SK-N-SH (cell line): ENCODE measurements at regions not wholly inside any gene's neighbourhood (a gene's known extent, or its start where the extent isn't known, plus 50 kb on each side); places are given as distances from the start of the nearest gene placed in this dataset.

ENCODE experiments used
- CTCF ChIA-PET: fragments of 300-600, 350-600 bp; formaldehyde crosslinking; extraction: SDS; loops from one replicate; lab custom pipeline; 2021; lab: Yijun Ruan, JAX
- POLR2A ChIA-PET: fragments of 350-600 bp; sonication (Branson Sonifier 250); formaldehyde crosslinking; extraction: SDS; loops from one replicate; lab custom pipeline; 2020; ENCODE audit warnings: antibody characterized with exemption, inconsistent platforms; lab: Yijun Ruan, JAX
- DNase-seq: peaks from one replicate; pipeline ENCODE4 v3.0.0; 2012
- H2AFZ ChIP-seq: fragments of 200-600 bp; sonication (generic); 2 replicates; pipeline ENCODE4 v1.8.1; 2016; ENCODE audit warnings: antibody characterized with exemption, mild to moderate bottlenecking, low read depth
- H3F3A ChIP-seq: fragments of 200-600 bp; sonication (generic); replicated peaks from 2 replicates; pipeline ENCODE3; 2016; ENCODE audit warnings: antibody characterized with exemption, mild to moderate bottlenecking; ENCODE audit not compliant: insufficient read depth
- H3K27ac ChIP-seq, 2 experiments: fragments of 200-500 bp in 1 of 2; fragments of 200-600 bp in 1 of 2; sonication (Bioruptor generic) in 1 of 2; sonication (generic), shearing (Covaris generic) in 1 of 2; 2 replicates each; pipeline versions ENCODE4 v1.5.1 to v1.6.1; 2014 to 2016; ENCODE audit warnings: low read depth in 2 of 2, inconsistent platforms in 1 of 2, low read length in 1 of 2, mild to moderate bottlenecking in 1 of 2, mixed read lengths in 1 of 2
- H3K27me3 ChIP-seq: fragments of 200-600 bp; sonication (generic), shearing (Covaris generic); 2 replicates; pipeline ENCODE4 v1.6.1; 2016; ENCODE audit warnings: mixed run types; ENCODE audit not compliant: insufficient read depth
- H3K36me3 ChIP-seq, 2 experiments: fragments of 200-500 bp in 1 of 2; fragments of 200-600 bp in 1 of 2; sonication (Bioruptor generic) in 1 of 2; sonication (generic) in 1 of 2; replicated peaks in 1 of 2; 2 replicates each; pipeline versions ENCODE3 to v1.5.1; 2014 to 2016; ENCODE audit warnings: low read length in 1 of 2, mild to moderate bottlenecking in 1 of 2; ENCODE audit not compliant: insufficient read depth in 2 of 2, control insufficient read depth in 1 of 2
- H3K4me1 ChIP-seq, 2 experiments: fragments of 200-500 bp in 1 of 2; fragments of 200-600 bp in 1 of 2; sonication (Bioruptor generic) in 1 of 2; sonication (generic), shearing (Covaris generic) in 1 of 2; 2 replicates each; pipeline versions ENCODE4 v1.5.1 to v1.6.1; 2014 to 2016; ENCODE audit warnings: low read depth in 1 of 2, low read length in 1 of 2, mixed run types in 1 of 2; ENCODE audit not compliant: insufficient read depth in 2 of 2, control insufficient read depth in 1 of 2
- H3K4me2 ChIP-seq: fragments of 200-600 bp; sonication (generic), shearing (Covaris generic); 2 replicates; pipeline ENCODE4 v1.6.1; 2017; ENCODE audit warnings: mixed run types
- H3K4me3 ChIP-seq, 2 experiments: fragments of 200-500 bp in 1 of 2; fragments of 200-600 bp in 1 of 2; sonication (Bioruptor generic) in 1 of 2; sonication (generic), shearing (Covaris generic) in 1 of 2; 2 replicates each; pipeline versions ENCODE4 v1.5.1 to v1.8.1; 2014 to 2016; ENCODE audit warnings: low read depth in 2 of 2, inconsistent platforms in 1 of 2, low read length in 1 of 2, mild to moderate bottlenecking in 1 of 2, mixed read lengths in 1 of 2, moderate library complexity in 1 of 2
- H3K79me2 ChIP-seq: fragments of 200-600 bp; sonication (generic); 2 replicates; pipeline ENCODE4 v1.8.1; 2017; ENCODE audit warnings: mild to moderate bottlenecking; ENCODE audit not compliant: insufficient read depth
- H3K9ac ChIP-seq: fragments of 200-600 bp; sonication (generic); 2 replicates; pipeline ENCODE4 v1.6.1; 2017; ENCODE audit warnings: mixed run types
- H3K9me2 ChIP-seq: fragments of 200-600 bp; sonication (generic); 2 replicates; pipeline ENCODE4 v1.6.1; 2017; ENCODE audit warnings: mixed run types
- H3K9me3 ChIP-seq: fragments of 200-600 bp; sonication (generic); 2 replicates; pipeline ENCODE4 v1.6.1; 2017; ENCODE audit warnings: mixed run types, mild to moderate bottlenecking, moderate library complexity
- H4K20me1 ChIP-seq: fragments of 200-600 bp; sonication (generic); 2 replicates; pipeline ENCODE4 v1.6.1; 2017; ENCODE audit warnings: mild to moderate bottlenecking, mixed run types; ENCODE audit not compliant: insufficient read depth
- CHD2 ChIP-seq: fragments of 150-350 bp; IDR thresholded peaks from 2 replicates; pipeline ENCODE4 v1.6.1; 2018; ENCODE audit warnings: low read length; ENCODE audit not compliant: partially characterized antibody
- ELF1 ChIP-seq: IDR thresholded peaks from 2 replicates; pipeline ENCODE4 v1.4.0; 2012
- EP300 ChIP-seq, 2 experiments: IDR thresholded peaks; 2 replicates each; pipeline versions ENCODE4 v1.4.0 to v1.6.1; 2012; ENCODE audit warnings: borderline replicate concordance in 1 of 2, low read depth in 1 of 2, low read length in 1 of 2
- FOSL2 ChIP-seq: IDR thresholded peaks from 2 replicates; pipeline ENCODE4 v1.4.0; 2012; ENCODE audit warnings: low read depth, mild to moderate bottlenecking, moderate library complexity, borderline replicate concordance
- FOXM1 ChIP-seq: IDR thresholded peaks from 2 replicates; pipeline ENCODE4 v1.4.0; 2012; ENCODE audit warnings: low read depth, mild to moderate bottlenecking
- GATA2 ChIP-seq: sonication (generic); formaldehyde crosslinking; IDR thresholded peaks from 2 replicates; pipeline ENCODE4 v1.5.0; 2020; ENCODE audit warnings: mild to moderate bottlenecking, missing genetic modification reagents
- MXI1 ChIP-seq: IDR thresholded peaks from 2 replicates; pipeline ENCODE4 v1.6.1; 2012; ENCODE audit warnings: mild to moderate bottlenecking, low read depth, low read length, improper control_type of control experiment
- NRF1 ChIP-seq: IDR thresholded peaks from 2 replicates; pipeline ENCODE4 v1.6.1; 2012; ENCODE audit warnings: low read depth, mild to moderate bottlenecking, low read length
- PBX3 ChIP-seq: IDR thresholded peaks from 2 replicates; pipeline ENCODE4; 2012
- POLR2AphosphoS5 ChIP-seq: IDR thresholded peaks from 2 replicates; pipeline ENCODE4 v1.6.1; 2012; ENCODE audit warnings: low read depth, low read length
- RAD21 ChIP-seq: IDR thresholded peaks from 2 replicates; pipeline ENCODE4 v1.6.1; 2012; ENCODE audit warnings: mild to moderate bottlenecking, low read length
- RCOR1 ChIP-seq: fragments of 150-350 bp; IDR thresholded peaks from 2 replicates; pipeline ENCODE4 v1.6.1; 2017; ENCODE audit warnings: antibody characterized with exemption, low read length
- RFX5 ChIP-seq: IDR thresholded peaks from 2 replicates; pipeline ENCODE4 v1.6.1; 2012; ENCODE audit warnings: mild to moderate bottlenecking, improper control_type of control experiment, low read length
- SIN3A ChIP-seq: IDR thresholded peaks from 2 replicates; pipeline ENCODE4 v1.6.1; 2012; ENCODE audit warnings: low read depth, mild to moderate bottlenecking, low read length, moderate library complexity, borderline replicate concordance
- SMC3 ChIP-seq: IDR thresholded peaks from 2 replicates; pipeline ENCODE4 v1.6.1; 2012; ENCODE audit warnings: low read depth, low read length, improper control_type of control experiment
- TCF12 ChIP-seq: IDR thresholded peaks from 2 replicates; pipeline ENCODE4 v1.4.0; 2012
- TEAD4 ChIP-seq: IDR thresholded peaks from 2 replicates; pipeline ENCODE4 v1.4.0; 2012; ENCODE audit warnings: mild to moderate bottlenecking, borderline replicate concordance; ENCODE audit not compliant: insufficient read depth
- WGBS: methylation state at CpG from one replicate; pipeline ENCODE4 v1.1.6; 2017; ENCODE audit warnings: low lambda C conversion rate; 5-methylcytosine and 5-hydroxymethylcytosine counted together
- TF ChIP-seq, protein P1 (sequence below): fragments of 200-600 bp; sonication (generic); IDR thresholded peaks from 2 replicates; pipeline ENCODE4 v1.6.1; 2017; ENCODE audit warnings: antibody characterized with exemption, mild to moderate bottlenecking, moderate library complexity
- TF ChIP-seq, protein P2 (sequence below): fragments of 150-350 bp; IDR thresholded peaks from 2 replicates; pipeline ENCODE4 v1.6.1; 2017; ENCODE audit warnings: antibody characterized with exemption, low read length, low read depth, borderline replicate concordance
- TF ChIP-seq, protein P3 (sequence below): IDR thresholded peaks from 2 replicates; pipeline ENCODE4 v1.4.0; 2012; ENCODE audit warnings: low read depth

DNA sequence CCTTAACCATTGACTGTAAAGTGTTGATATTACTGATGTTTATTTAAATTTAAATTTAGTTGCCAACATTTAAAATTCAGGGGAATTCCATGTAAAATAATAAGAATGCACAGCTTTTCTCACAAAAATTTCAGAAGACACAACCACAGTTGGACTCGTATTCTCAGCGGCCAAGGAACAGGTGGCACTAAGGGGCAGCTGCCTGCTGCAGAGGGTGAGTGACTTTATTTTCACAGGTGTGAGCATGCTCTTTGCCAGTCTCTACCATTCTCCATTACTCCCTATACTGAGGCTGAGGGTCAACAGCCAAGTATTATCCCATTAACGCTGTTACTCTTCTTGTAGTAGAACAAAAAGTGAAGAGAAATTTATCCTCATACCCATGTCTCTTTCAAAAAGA, 92.1 kb upstream of the GADL1 start (continued):
- TF ChIP-seq, protein P1, sequence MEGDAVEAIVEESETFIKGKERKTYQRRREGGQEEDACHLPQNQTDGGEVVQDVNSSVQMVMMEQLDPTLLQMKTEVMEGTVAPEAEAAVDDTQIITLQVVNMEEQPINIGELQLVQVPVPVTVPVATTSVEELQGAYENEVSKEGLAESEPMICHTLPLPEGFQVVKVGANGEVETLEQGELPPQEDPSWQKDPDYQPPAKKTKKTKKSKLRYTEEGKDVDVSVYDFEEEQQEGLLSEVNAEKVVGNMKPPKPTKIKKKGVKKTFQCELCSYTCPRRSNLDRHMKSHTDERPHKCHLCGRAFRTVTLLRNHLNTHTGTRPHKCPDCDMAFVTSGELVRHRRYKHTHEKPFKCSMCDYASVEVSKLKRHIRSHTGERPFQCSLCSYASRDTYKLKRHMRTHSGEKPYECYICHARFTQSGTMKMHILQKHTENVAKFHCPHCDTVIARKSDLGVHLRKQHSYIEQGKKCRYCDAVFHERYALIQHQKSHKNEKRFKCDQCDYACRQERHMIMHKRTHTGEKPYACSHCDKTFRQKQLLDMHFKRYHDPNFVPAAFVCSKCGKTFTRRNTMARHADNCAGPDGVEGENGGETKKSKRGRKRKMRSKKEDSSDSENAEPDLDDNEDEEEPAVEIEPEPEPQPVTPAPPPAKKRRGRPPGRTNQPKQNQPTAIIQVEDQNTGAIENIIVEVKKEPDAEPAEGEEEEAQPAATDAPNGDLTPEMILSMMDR, result no peak

DNA sequence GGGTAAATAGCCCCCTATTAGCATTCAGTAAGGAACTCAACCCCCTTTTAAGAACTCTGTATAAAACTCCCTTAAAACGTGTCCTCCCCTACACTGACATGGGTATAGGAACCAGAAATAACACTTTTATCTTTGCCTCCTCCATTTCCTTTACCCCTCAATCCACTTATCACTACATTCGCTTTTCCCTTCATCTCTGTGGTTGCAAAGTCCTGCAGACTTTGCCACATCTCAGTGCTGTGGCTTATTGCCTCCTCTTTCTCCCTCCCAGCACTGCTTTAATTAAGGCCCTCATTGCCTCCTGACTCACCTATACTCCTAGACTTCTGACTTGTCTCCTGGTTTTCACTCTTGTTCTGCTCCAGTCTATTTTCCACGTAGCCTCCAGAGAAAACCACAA, 94.3 kb upstream of the GADL1 start:
- Histone ChIP-seq H4K20me1 (no peaks in the 10 kb centered on the region), H3K9me2 (no peaks in the 10 kb centered on the region), H2AFZ (no peak overlapping the region), H3K4me1 (no peaks in the 10 kb centered on the region; a peak in 1 of 4 replicates), H3K4me2 (no peak overlapping the region), H3K27me3 (no peaks in the 10 kb centered on the region; the same call in 1 of the 2 replicates), H3F3A (no peaks in the 10 kb centered on the region), H3K79me2 (no peaks in the 10 kb centered on the region), H3K4me3 (no peak overlapping the region), H3K27ac (no peak overlapping the region), H3K9ac (no peak overlapping the region), H3K9me3 (no peaks in the 10 kb centered on the region), H3K36me3 (no peaks in the 10 kb centered on the region)
- TF ChIP-seq, protein P2, sequence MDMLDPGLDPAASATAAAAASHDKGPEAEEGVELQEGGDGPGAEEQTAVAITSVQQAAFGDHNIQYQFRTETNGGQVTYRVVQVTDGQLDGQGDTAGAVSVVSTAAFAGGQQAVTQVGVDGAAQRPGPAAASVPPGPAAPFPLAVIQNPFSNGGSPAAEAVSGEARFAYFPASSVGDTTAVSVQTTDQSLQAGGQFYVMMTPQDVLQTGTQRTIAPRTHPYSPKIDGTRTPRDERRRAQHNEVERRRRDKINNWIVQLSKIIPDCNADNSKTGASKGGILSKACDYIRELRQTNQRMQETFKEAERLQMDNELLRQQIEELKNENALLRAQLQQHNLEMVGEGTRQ, result no peak
- no peak for TF ChIP-seq POLR2AphosphoS5
- TF ChIP-seq CHD2, result no peak
- TF ChIP-seq FOXM1, result no peak
- TF ChIP-seq RCOR1, result no peak
- TF ChIP-seq GATA2, result no peak
- TF ChIP-seq EP300 (IDR thresholded peaks at IDR 0.05; ENCODE audit: borderline replicate concordance in 1 of 2, low read depth in 1 of 2, low read length in 1 of 2), result no peak
- no peak for TF ChIP-seq SIN3A
- 43% methylated on average over 3 of the region's 3 CpGs for WGBS
- POLR2A ChIA-PET, result no interaction called here
- CTCF ChIA-PET, result no interaction called here
- no peak for DNase-seq

- Histone ChIP-seq H3K36me3 (no peaks in the 10 kb centered on the region), H3K4me2 (no peak overlapping the region), H4K20me1 (no peaks in the 10 kb centered on the region), H3K4me1 (no peaks in the 10 kb centered on the region; a peak in 1 of 4 replicates), H3K4me3 (no peak overlapping the region), H3K27me3 (no peaks in the 10 kb centered on the region; the same call in 1 of the 2 replicates), H3F3A (no peaks in the 10 kb centered on the region), H3K79me2 (no peaks in the 10 kb centered on the region), H2AFZ (no peak overlapping the region), H3K9me3 (no peaks in the 10 kb centered on the region), H3K9me2 (no peaks in the 10 kb centered on the region), H3K9ac (no peak overlapping the region), H3K27ac (no peak overlapping the region)
- 63% methylated on average over 2 of the region's 2 CpGs for WGBS
- ChIA-PET CTCF (no interaction called here), POLR2A (no interaction called here)
- DNase-seq, result no peak
- TF ChIP-seq ELF1, result no peak
- TF ChIP-seq, protein P2, result no peak
- TF ChIP-seq TCF12, result no peak
- no peak for TF ChIP-seq POLR2AphosphoS5
- TF ChIP-seq FOXM1, result no peak
- TF ChIP-seq SIN3A, result no peak
- TF ChIP-seq RAD21, result no peak
- TF ChIP-seq EP300 (IDR thresholded peaks at IDR 0.05; ENCODE audit: borderline replicate concordance in 1 of 2, low read depth in 1 of 2, low read length in 1 of 2), result no peak
- TF ChIP-seq NRF1, result no peak
- no peak for TF ChIP-seq SMC3
- no peak for TF ChIP-seq TEAD4
- TF ChIP-seq, protein P3, sequence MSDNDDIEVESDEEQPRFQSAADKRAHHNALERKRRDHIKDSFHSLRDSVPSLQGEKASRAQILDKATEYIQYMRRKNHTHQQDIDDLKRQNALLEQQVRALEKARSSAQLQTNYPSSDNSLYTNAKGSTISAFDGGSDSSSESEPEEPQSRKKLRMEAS, result no peak
- TF ChIP-seq PBX3, result no peak
- no peak for TF ChIP-seq RFX5
- TF ChIP-seq MXI1, result no peak
- no peak for TF ChIP-seq RCOR1
- no peak for TF ChIP-seq FOSL2
- no peak for TF ChIP-seq GATA2
Observed at GRCh38 chr3:30989276-30990030, 95.0 kb upstream of the GADL1 start.
